ENCODE measurements at regions not wholly inside any gene's neighbourhood (a gene's known extent, or its start where the extent isn't known, plus 50 kb on each side); places are given as distances from the start of the nearest gene placed in this dataset.

- FAIRE-seq = no peak
- TF ChIP-seq POLR2A (IDR thresholded peaks at IDR 0.05; ENCODE audit: low read depth, low read length) (no peak), POLR2AphosphoS5 (IDR thresholded peaks at IDR 0.05; ENCODE audit: low read depth, low read length) (no peak), TAF1 (IDR thresholded peaks at IDR 0.05; ENCODE audit: borderline replicate concordance, low read depth, low read length) (no peak)
- no peak for DNase-seq (ENCODE audit: insufficient read length)
Observed at GRCh38 chr11:45038923-45039322, 88.2 kb upstream of the TP53I11 start.

- FAIRE-seq (no peak), DNase-seq (ENCODE audit: insufficient read length) (no peak)
- TF ChIP-seq POLR2AphosphoS5 (IDR thresholded peaks at IDR 0.05; ENCODE audit: low read depth, low read length) = no peak
- no peak for TF ChIP-seq POLR2A (IDR thresholded peaks at IDR 0.05; ENCODE audit: low read depth, low read length)
- no peak for TF ChIP-seq TAF1 (IDR thresholded peaks at IDR 0.05; ENCODE audit: borderline replicate concordance, low read depth, low read length)
Observed at GRCh38 chr11:45041596-45041995, 90.9 kb upstream of the TP53I11 start.

GRCh38 chr11:45042560-45042959 is 91.9 kb upstream of the TP53I11 start:
- FAIRE-seq (no peak), DNase-seq (ENCODE audit: insufficient read length) (no peak)
- no peak for TF ChIP-seq TAF1 (IDR thresholded peaks at IDR 0.05; ENCODE audit: borderline replicate concordance, low read depth, low read length)
- no peak for TF ChIP-seq POLR2AphosphoS5 (IDR thresholded peaks at IDR 0.05; ENCODE audit: low read depth, low read length)
- no peak for TF ChIP-seq POLR2A (IDR thresholded peaks at IDR 0.05; ENCODE audit: low read depth, low read length)

- TF ChIP-seq POLR2AphosphoS5 (IDR thresholded peaks at IDR 0.05; ENCODE audit: low read depth, low read length) = no peak
- TF ChIP-seq TAF1 (IDR thresholded peaks at IDR 0.05; ENCODE audit: borderline replicate concordance, low read depth, low read length) = no peak
- TF ChIP-seq POLR2A (IDR thresholded peaks at IDR 0.05; ENCODE audit: low read depth, low read length) = no peak
- FAIRE-seq = no peak
Observed at GRCh38 chr11:45043755-45044475, 93.2 kb upstream of the TP53I11 start.

GRCh38 chr11:45045683-45046471 is 95.2 kb upstream of the TP53I11 start:
- DNase-seq (ENCODE audit: insufficient read length) = no peak
- no peak for TF ChIP-seq POLR2A (IDR thresholded peaks at IDR 0.05; ENCODE audit: low read depth, low read length)
- no peak for TF ChIP-seq TAF1 (IDR thresholded peaks at IDR 0.05; ENCODE audit: borderline replicate concordance, low read depth, low read length)
- no peak for TF ChIP-seq POLR2AphosphoS5 (IDR thresholded peaks at IDR 0.05; ENCODE audit: low read depth, low read length)
- no peak for FAIRE-seq

More at GRCh38 chr11:45043755-45044475, 93.2 kb upstream of the TP53I11 start:
- no peak for DNase-seq (ENCODE audit: insufficient read length)

- DNase-seq (ENCODE audit: insufficient read length) (no peak), FAIRE-seq (no peak)
- no peak for TF ChIP-seq POLR2AphosphoS5 (IDR thresholded peaks at IDR 0.05; ENCODE audit: low read depth, low read length)
- TF ChIP-seq TAF1 (IDR thresholded peaks at IDR 0.05; ENCODE audit: borderline replicate concordance, low read depth, low read length) = no peak
- TF ChIP-seq POLR2A (IDR thresholded peaks at IDR 0.05; ENCODE audit: low read depth, low read length) = no peak
Observed at GRCh38 chr11:45048313-45048841, 97.7 kb upstream of the TP53I11 start.

GRCh38 chr11:45048870-45049691 is 97.4 kb upstream of the PRDM11 start:
- TF ChIP-seq POLR2A (IDR thresholded peaks at IDR 0.05; ENCODE audit: low read depth, low read length) = no peak
- TF ChIP-seq POLR2AphosphoS5 (IDR thresholded peaks at IDR 0.05; ENCODE audit: low read depth, low read length) = no peak
- no peak for TF ChIP-seq TAF1 (IDR thresholded peaks at IDR 0.05; ENCODE audit: borderline replicate concordance, low read depth, low read length)
- DNase-seq (ENCODE audit: insufficient read length) (no peak), FAIRE-seq (no peak)

- FAIRE-seq (no peak), DNase-seq (ENCODE audit: insufficient read length) (no peak)
- TF ChIP-seq POLR2A (IDR thresholded peaks at IDR 0.05; ENCODE audit: low read depth, low read length) = no peak
- TF ChIP-seq TAF1 (IDR thresholded peaks at IDR 0.05; ENCODE audit: borderline replicate concordance, low read depth, low read length) = no peak
- TF ChIP-seq POLR2AphosphoS5 (IDR thresholded peaks at IDR 0.05; ENCODE audit: low read depth, low read length) = no peak
Observed at GRCh38 chr11:45050111-45050510, 96.3 kb upstream of the PRDM11 start.

GRCh38 chr11:45051621-45052020 is 94.8 kb upstream of the PRDM11 start:
- TF ChIP-seq TAF1 (IDR thresholded peaks at IDR 0.05; ENCODE audit: borderline replicate concordance, low read depth, low read length) = no peak
- no peak for TF ChIP-seq POLR2AphosphoS5 (IDR thresholded peaks at IDR 0.05; ENCODE audit: low read depth, low read length)
- no peak for TF ChIP-seq POLR2A (IDR thresholded peaks at IDR 0.05; ENCODE audit: low read depth, low read length)
- DNase-seq (ENCODE audit: insufficient read length) (no peak), FAIRE-seq (no peak)

GRCh38 chr11:45052361-45052760 is 94.1 kb upstream of the PRDM11 start:
- TF ChIP-seq POLR2AphosphoS5 (IDR thresholded peaks at IDR 0.05; ENCODE audit: low read depth, low read length) (no peak), POLR2A (IDR thresholded peaks at IDR 0.05; ENCODE audit: low read depth, low read length) (no peak), TAF1 (IDR thresholded peaks at IDR 0.05; ENCODE audit: borderline replicate concordance, low read depth, low read length) (no peak)
- DNase-seq (ENCODE audit: insufficient read length) (no peak), FAIRE-seq (no peak)

Data from GM12892 (cell line).